ENCODE measurements at regions not wholly inside any gene's neighbourhood (a gene's known extent, or its start where the extent isn't known, plus 50 kb on each side); places are given as distances from the start of the nearest gene placed in this dataset.
A peak's percentile ranks its signal among the peaks of the same experiment; 100 is the strongest.
"Not testable (repeated sequence)": the region's sequence is repeated elsewhere in the genome, so short reads cannot be mapped to it uniquely, and the experiment has no call there.

DNA sequence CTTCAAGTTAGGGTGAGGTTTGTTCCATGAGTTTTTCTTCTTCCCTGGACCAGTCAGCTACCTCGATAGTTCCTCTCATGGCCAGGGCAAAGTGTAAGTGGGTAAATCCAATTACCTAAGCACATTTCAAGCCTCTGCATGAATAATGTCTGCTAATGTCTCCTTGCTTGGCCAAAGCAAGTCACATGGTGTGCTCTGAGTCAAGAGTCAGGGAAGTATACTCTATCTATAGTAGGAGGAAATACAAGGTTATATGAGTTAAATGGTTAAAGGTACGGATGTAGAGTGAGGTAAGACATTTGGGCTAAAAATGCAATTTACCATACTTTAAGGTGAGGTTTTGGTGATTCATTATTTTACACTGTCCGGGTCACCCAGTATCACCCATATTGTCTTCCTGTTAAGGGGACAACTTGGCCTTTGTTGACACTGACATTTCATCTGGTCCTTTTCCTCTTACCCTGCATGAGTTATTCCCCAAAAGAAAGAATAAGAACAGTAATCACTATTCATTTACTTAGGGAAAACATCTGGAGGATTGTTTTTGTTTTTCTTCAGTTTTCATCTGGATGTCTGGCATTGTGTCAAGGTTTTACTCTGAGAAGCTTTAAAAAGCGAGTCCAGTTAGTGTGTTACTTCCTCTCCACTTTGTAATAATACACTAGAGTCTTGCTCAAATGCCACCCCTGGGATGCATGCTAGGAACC, 405.5 kb downstream of the RND3 start:
- H3K4me1 Mint-ChIP-seq = peaks cover 0 to 2% (median 0%) of the 10 kb centered on the region in 3 donors
- H3K27me3 Mint-ChIP-seq = no peaks in the 10 kb centered on the region
- no peak overlapping the region for H3K4me3 Mint-ChIP-seq
- H3K36me3 Mint-ChIP-seq = no peaks in the 10 kb centered on the region
- H3K27ac Mint-ChIP-seq = no peak overlapping the region
- peaks cover 2 to 8% (median 4%) of the 10 kb centered on the region in 3 donors for H3K9me3 Mint-ChIP-seq

DNA sequence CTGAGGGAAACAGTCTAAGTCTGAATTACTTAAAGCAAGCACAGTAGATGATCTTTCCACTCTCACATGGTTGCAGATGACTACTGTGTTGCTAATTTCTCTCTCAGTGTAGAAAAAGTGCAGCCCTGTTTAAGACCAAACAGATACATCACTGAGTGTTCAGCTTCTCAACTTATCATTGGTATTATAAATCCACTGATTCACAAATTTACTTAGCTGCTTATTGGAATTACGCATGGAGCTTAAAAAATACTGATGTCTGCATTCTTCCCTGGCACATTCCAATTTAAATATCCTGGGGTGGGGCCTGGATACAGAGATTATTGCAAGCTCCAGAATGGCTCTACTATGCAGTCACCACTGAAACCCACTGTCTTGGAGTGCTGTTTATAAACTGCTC, 411.2 kb downstream of the RND3 start:
- no peaks in the 10 kb centered on the region for H3K27me3 Mint-ChIP-seq

DNA sequence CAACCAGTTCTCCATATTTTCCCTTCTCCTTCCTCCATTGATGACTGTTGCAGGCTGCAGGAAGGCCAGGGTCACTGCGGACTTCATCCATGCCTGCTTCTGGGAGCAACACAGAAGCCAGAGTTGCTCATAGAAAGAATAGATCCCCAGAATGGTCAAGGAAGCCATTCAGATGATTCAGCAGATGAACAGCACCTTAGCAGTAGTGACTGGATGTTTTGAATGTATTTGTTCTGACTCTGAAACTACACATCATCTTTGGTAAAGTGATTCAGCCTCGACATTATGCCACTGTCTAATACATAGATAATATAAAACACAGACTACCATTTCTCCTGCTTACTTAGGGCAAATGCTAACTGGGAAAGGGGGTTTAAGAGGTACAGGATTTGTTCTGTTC, 411.6 kb downstream of the RND3 start:
- Mint-ChIP-seq H3K9me3 (peaks cover 0 to 18% (median 4%) of the 10 kb centered on the region in 3 donors), H3K4me3 (no peak overlapping the region), H3K4me1 (no peaks in the 10 kb centered on the region), H3K27me3 (no peaks in the 10 kb centered on the region), H3K36me3 (no peaks in the 10 kb centered on the region), H3K27ac (peak overlapping the region in 1 of 3 donors; percentile 30)

More for the DNA sequence above, 411.2 kb downstream of the RND3 start:
- Mint-ChIP-seq H3K27ac (peak overlapping the region in 1 of 3 donors; percentile 30), H3K4me1 (no peaks in the 10 kb centered on the region), H3K36me3 (no peaks in the 10 kb centered on the region), H3K9me3 (peaks cover 0 to 22% (median 4%) of the 10 kb centered on the region in 3 donors), H3K4me3 (no peak overlapping the region)

DNA sequence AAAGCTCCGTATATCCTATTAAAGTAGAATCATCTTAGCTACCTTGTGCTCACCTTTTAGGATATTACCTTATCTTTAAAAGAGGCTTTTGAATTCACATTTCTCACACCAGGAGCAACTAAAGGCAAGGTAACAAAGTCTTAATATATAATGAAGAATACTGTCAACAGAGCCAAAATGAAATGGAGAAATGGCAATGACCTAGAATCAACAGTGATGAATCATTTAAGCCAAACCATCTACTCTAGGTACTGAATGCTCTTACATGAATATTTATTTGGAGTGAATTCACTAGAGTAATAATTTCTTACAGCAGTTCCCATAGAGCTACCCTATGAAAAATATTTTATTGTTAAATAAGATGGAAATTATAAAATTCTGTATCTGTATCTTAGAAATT, 421.0 kb downstream of the RND3 start:
- Mint-ChIP-seq H3K27ac (no peak overlapping the region), H3K36me3 (no peaks in the 10 kb centered on the region), H3K9me3 (peaks cover 0 to 2% (median under 1%) of the 10 kb centered on the region in 3 donors), H3K4me3 (no peak overlapping the region), H3K27me3 (no peaks in the 10 kb centered on the region), H3K4me1 (peaks cover 0 to 2% (median 0%) of the 10 kb centered on the region in 3 donors)

DNA sequence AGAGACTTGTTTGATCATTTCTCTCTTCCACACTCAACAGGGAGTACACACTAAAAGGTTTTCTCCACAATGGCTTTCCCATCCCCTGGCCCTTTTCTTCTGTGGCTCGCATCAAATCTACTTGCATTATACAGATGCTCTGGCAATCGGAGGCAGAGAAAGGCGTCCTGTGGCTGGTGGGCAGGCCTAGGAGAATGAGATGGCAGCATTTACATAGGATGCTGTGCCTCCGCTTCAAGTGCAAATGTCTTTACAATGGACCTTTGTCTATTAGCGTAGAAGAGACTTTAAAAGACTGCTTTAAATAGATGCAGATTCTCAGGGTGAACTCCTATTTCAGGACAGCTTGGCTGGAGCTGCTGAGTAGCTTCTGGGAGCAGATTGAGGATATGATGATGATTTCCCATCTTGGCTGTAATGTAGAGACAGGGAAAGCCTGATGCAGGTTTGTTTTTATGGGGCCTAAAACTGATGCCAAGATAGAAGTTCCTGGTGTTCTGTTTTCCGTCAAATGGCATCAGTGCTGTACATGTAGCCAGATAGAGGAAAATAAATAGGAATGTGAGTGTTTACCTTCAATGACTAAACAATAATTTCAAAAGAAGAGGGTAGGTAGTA, 423.4 kb downstream of the RND3 start:
- Mint-ChIP-seq H3K27me3 (no peaks in the 10 kb centered on the region), H3K4me1 (peaks cover 0 to 2% (median 0%) of the 10 kb centered on the region in 3 donors), H3K36me3 (no peaks in the 10 kb centered on the region), H3K27ac (no peak overlapping the region), H3K4me3 (no peak overlapping the region), H3K9me3 (peaks cover 0 to 2% (median 2%) of the 10 kb centered on the region in 3 donors)

DNA sequence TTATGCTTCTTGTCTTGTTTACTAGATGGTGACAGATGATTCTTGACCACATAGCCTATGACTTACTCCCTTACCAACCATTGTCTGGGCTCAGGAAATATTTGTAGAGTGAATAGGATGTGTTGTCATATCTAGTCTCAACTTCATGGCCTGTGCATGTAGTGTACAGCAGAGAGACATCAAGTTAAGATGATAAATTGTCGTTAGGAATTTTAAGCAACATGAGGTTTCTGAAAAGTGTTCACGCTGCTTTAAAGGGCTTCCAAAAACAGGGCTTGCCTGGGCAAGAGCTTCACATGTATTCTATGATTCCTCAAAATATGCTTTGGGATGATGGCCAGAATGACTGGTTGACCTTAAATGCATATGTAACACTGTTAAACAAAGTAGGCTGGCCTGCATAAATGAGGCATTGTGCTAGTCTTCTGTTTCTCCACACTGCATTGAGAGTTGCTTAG, 424.0 kb downstream of the RND3 start:
- Mint-ChIP-seq H3K9me3 (peaks cover 0 to 2% (median 2%) of the 10 kb centered on the region in 3 donors), H3K27me3 (no peaks in the 10 kb centered on the region), H3K27ac (no peak overlapping the region), H3K4me1 (peaks cover 0 to 2% (median 0%) of the 10 kb centered on the region in 3 donors), H3K36me3 (no peaks in the 10 kb centered on the region), H3K4me3 (no peak overlapping the region)

DNA sequence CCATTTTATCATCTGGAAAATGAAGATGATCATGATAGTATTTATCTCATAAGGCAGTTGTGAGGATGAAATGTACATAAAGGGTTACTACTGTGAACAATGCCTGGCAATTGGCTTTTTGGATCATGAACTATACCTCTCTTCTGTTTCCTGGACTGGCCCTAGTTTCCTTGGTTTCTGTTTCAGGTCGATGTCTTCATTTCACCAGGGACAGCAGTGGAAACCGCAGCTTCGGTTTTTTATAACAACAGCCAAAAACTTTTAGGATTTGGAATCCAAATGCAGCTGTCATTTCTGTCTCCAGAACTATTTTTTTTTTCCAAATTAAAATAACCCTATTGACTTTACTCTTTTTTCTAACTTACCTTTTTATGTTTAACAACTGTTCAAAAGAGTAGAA, 425.1 kb downstream of the RND3 start:
- H3K4me3 Mint-ChIP-seq = no peak overlapping the region

DNA sequence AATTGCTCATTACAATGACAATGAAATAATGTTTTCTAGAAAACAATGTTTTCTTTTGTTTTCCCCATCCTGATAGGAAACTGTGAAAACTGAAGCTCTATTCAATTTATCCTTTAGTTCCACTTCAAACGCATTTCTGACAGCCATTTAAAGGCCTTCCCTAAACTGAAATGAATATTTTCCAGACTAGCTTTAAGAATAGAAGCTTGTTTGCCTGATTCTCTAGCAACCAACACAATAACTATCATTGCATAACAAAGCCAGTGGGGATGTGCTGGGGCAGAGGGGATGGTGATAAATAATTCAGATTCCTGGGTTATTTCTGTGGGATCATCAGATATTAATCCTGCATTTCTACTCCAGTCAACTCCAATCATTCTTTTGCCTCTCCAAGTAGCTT, 427.1 kb downstream of the RND3 start:
- H3K36me3 Mint-ChIP-seq = no peaks in the 10 kb centered on the region
- H3K27ac Mint-ChIP-seq = no peak overlapping the region
- H3K4me3 Mint-ChIP-seq = no peak overlapping the region
- peaks cover 0 to 2% (median 0%) of the 10 kb centered on the region in 3 donors for H3K4me1 Mint-ChIP-seq
- no peaks in the 10 kb centered on the region for H3K27me3 Mint-ChIP-seq
- peaks cover 0 to 2% (median 2%) of the 10 kb centered on the region in 3 donors for H3K9me3 Mint-ChIP-seq

More for the DNA sequence above, 425.1 kb downstream of the RND3 start:
- H3K36me3 Mint-ChIP-seq = no peaks in the 10 kb centered on the region
- no peaks in the 10 kb centered on the region for H3K27me3 Mint-ChIP-seq
- no peak overlapping the region for H3K27ac Mint-ChIP-seq
- H3K9me3 Mint-ChIP-seq = peaks cover 0 to 2% (median 2%) of the 10 kb centered on the region in 3 donors
- peaks cover 0 to 2% (median 0%) of the 10 kb centered on the region in 3 donors for H3K4me1 Mint-ChIP-seq

DNA sequence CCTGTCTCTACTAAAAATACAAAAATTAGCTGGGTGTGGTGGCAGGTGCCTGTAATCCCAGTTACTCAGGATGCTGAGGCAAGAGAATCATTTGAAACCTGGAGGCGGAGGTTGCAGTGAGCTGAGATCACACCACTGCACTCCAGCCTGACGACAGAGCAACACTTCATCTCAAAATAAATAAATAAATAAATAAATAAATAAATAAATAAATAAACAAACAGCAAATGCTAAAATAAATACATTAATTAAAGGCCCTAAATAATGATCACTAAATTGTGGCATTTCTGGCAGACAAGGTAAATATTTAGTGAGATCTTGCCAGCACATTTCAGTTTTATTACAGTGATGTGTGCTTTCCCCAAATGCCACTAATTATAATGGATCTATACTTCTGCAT, 427.8 kb downstream of the RND3 start:
- not testable (repeated sequence) for H3K27ac Mint-ChIP-seq, H3K4me3 Mint-ChIP-seq, H3K36me3 Mint-ChIP-seq, H3K27me3 Mint-ChIP-seq, H3K4me1 Mint-ChIP-seq, H3K9me3 Mint-ChIP-seq

DNA sequence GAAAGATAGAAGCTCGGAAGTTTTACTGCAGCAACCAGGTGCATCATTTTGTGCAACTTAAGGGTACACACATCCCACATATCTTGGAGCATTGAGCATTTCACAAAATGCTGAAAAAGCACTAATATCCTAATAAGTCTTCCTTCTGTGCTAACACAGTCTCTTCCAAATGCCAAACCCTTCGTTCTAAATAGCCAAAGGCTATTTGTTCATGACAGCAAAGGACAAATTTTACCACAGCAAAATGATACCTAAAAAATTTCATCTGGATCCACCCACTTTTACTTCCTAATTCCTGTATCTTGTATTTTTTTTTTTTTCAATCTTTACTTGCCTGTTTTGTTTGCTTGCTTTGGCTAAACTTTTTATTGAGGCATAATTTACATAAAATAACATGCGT, 435.0 kb downstream of the RND3 start:
- Mint-ChIP-seq H3K4me3 (no peak overlapping the region), H3K36me3 (no peaks in the 10 kb centered on the region), H3K27me3 (no peaks in the 10 kb centered on the region), H3K9me3 (peaks cover 4 to 21% (median 9%) of the 10 kb centered on the region in 3 donors), H3K27ac (no peak overlapping the region), H3K4me1 (no peaks in the 10 kb centered on the region)

DNA sequence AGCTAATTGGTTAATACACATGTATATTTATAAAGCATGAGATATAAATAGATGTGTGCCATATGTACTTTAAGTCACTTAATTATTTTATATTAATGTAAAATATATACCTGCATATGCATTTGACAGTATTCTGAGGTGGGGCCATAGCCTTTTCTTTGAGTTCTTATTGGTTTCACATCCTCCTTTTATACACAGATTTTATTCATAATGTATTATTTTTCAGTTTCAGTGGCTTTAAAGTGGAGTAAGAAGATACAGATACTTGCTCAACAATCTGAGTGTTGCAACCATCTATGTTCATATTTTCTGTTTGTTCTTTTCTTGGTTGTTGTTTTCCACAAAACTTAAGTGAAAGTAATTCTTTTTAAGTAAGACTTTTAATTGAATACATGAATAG, 436.5 kb downstream of the RND3 start:
- no peaks in the 10 kb centered on the region for H3K4me1 Mint-ChIP-seq
- no peaks in the 10 kb centered on the region for H3K36me3 Mint-ChIP-seq
- H3K9me3 Mint-ChIP-seq = peaks cover 4 to 21% (median 9%) of the 10 kb centered on the region in 3 donors
- H3K27me3 Mint-ChIP-seq = no peaks in the 10 kb centered on the region
- no peak overlapping the region for H3K27ac Mint-ChIP-seq
- no peak overlapping the region for H3K4me3 Mint-ChIP-seq

DNA sequence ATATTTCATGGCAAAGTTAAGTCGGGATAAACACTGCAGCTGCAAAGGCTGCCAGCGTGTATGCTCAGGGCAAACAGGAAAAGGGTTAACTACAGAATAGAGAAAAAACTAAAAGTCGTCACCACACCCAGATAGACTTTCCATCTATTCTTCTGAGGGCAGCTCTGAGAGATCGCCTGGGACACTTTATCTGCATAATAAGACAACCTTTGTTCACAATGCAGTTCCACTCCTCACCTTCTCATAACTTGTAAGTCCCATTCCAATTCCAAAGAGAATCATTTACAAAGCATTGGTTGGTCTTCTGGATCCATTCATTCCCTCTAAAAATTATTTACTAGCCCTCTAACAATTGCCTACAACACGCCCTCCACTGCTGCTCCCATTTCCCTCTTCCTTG, 437.4 kb downstream of the RND3 start:
- H3K4me3 Mint-ChIP-seq = no peak overlapping the region
- H3K4me1 Mint-ChIP-seq = no peaks in the 10 kb centered on the region
- no peak overlapping the region for H3K27ac Mint-ChIP-seq
- H3K36me3 Mint-ChIP-seq = no peaks in the 10 kb centered on the region
- H3K9me3 Mint-ChIP-seq = peaks cover 4 to 21% (median 9%) of the 10 kb centered on the region in 3 donors
- no peaks in the 10 kb centered on the region for H3K27me3 Mint-ChIP-seq

DNA sequence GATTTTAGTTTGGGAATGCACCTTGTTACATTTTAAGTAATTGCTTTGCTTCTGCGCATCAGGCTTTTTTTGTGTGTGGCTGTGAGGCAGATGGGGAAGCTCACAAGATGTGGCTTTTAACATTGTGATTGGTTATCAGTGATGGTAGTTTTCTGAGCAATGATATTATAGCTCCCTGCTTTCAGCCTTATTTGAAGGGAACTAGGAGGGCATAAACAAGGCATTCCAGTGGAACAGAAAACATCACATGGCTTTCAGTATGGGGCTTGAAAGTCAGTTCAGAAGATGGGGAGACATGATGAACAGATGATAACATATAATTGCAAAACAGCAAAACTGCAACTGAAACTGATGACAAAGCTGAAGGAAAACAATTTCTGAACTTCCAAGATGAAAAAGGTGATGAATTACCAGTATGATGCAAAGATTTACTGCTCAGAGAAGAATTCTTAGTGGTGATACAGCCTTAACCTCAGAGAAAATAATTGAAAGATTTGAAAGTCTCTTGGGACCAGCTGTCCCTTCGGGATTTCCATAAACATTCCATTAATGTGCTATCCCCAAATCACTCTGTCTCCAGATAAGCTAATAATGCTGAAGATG, 439.7 kb downstream of the RND3 start:
- peaks cover 2 to 17% (median 8%) of the 10 kb centered on the region in 3 donors for H3K9me3 Mint-ChIP-seq
- no peaks in the 10 kb centered on the region for H3K36me3 Mint-ChIP-seq
- H3K27me3 Mint-ChIP-seq = no peaks in the 10 kb centered on the region
- no peak overlapping the region for H3K4me3 Mint-ChIP-seq
- no peak overlapping the region for H3K27ac Mint-ChIP-seq
- no peaks in the 10 kb centered on the region for H3K4me1 Mint-ChIP-seq

DNA sequence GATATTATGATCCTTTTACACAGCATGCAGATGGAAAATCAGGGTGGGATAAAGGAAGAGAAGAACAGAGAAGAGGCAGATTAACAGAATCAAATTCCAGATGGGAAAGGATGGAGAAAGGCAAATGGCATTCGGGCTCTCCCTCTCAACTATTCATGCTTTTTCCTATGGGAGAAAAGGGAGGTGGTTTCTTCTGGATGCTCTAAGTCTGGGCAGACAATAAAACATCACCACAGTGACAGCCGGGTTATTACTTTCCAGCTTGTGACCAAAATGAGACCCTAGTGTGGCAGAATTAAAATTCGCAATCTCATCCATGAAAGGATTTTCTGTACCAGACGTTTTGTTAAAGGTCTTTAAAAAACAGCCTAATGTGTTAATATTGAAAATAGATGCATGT, 440.7 kb downstream of the RND3 start:
- Mint-ChIP-seq H3K36me3 (no peaks in the 10 kb centered on the region), H3K9me3 (peaks cover 2 to 14% (median 5%) of the 10 kb centered on the region in 3 donors), H3K27me3 (no peaks in the 10 kb centered on the region), H3K4me3 (no peak overlapping the region), H3K4me1 (no peaks in the 10 kb centered on the region), H3K27ac (peak overlapping the region in 1 of 3 donors; percentile 50)

DNA sequence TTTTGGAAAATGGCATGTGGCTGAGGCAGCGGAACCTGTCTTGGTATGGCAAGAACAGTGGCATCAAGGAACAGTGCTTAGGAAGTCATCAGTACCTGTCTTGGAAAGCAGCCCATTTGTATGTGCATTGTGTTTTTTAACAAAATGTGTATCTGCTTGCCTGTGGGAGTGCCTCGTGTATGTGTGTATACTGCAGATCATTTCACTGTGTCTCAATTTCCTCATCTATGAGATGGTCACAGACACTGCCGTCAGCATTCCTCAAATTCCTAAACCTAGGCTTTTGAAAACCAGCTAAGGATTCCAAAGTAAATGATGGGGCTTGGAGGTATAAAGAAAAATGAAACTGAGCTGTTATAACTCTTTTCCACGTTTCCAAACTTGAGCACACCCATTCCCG, 441.3 kb downstream of the RND3 start:
- peaks cover 2 to 10% (median 5%) of the 10 kb centered on the region in 3 donors for H3K9me3 Mint-ChIP-seq
- H3K4me3 Mint-ChIP-seq = no peak overlapping the region
- no peaks in the 10 kb centered on the region for H3K36me3 Mint-ChIP-seq
- no peaks in the 10 kb centered on the region for H3K4me1 Mint-ChIP-seq
- H3K27me3 Mint-ChIP-seq = no peaks in the 10 kb centered on the region
- H3K27ac Mint-ChIP-seq = peak overlapping the region in 1 of 3 donors; percentile 50
